Keratinocyte (primary cell): ENCODE measurements at regions not wholly inside any gene's neighbourhood (a gene's known extent, or its start where the extent isn't known, plus 50 kb on each side); places are given as distances from the start of the nearest gene placed in this dataset.
"Not testable (repeated sequence)": the region's sequence is repeated elsewhere in the genome, so short reads cannot be mapped to it uniquely, and the experiment has no call there.

Experiments used
- DNase-seq: peaks from one replicate; pipeline ENCODE4 v3.0.0-alpha.2; 2011; ENCODE audit warnings: low read depth, missing footprints, low spot score
- FAIRE-seq: peaks from 2 replicates; lab custom pipeline; 2011; peaks lifted over from hg19 to GRCh38; lab: Jason Lieb, UNC
- H2AFZ ChIP-seq: 2 replicates; pipeline ENCODE4 v1.6.0; 2012; ENCODE audit warnings: low read length, control low read depth, inconsistent platforms; ENCODE audit not compliant: control insufficient read depth
- H3K27ac ChIP-seq: 2 replicates; pipeline ENCODE4 v1.5.1; 2011; ENCODE audit warnings: low read length; ENCODE audit not compliant: control insufficient read depth, insufficient read depth
- H3K27me3 ChIP-seq: 3 replicates; pipeline ENCODE4 v1.6.0; 2011; ENCODE audit warnings: low read length; ENCODE audit not compliant: control insufficient read depth, insufficient read depth; ENCODE audit errors: extremely low read depth
- H3K36me3 ChIP-seq, 2 experiments: 2 replicates in 1 of 2; 3 replicates in 1 of 2; pipeline ENCODE4 v1.5.1; 2011; ENCODE audit warnings: low read length in 2 of 2, mild to moderate bottlenecking in 1 of 2; ENCODE audit not compliant: control insufficient read depth in 2 of 2, insufficient read depth in 2 of 2; ENCODE audit errors: extremely low read depth in 1 of 2
- H3K4me1 ChIP-seq: 3 replicates; pipeline ENCODE4 v1.5.1; 2011; ENCODE audit warnings: low read length; ENCODE audit not compliant: control insufficient read depth, insufficient read depth; ENCODE audit errors: extremely low read depth
- H3K4me2 ChIP-seq: 3 replicates; pipeline ENCODE4 v1.6.0; 2011; ENCODE audit warnings: low read depth, low read length; ENCODE audit not compliant: control insufficient read depth, insufficient read depth; ENCODE audit errors: extremely low read depth
- H3K4me3 ChIP-seq, 3 experiments: fragments of 200-600 bp in 1 of 3; sonication (generic) in 1 of 3; 2 replicates in 2 of 3; 3 replicates in 1 of 3; pipeline ENCODE4 v1.5.1; 2011 to 2016; ENCODE audit warnings: low read length in 3 of 3, mild to moderate bottlenecking in 3 of 3, control low read depth in 2 of 3, inconsistent platforms in 1 of 3, low read depth in 1 of 3, mixed read lengths in 1 of 3, mixed run types in 1 of 3, moderate library complexity in 1 of 3; ENCODE audit not compliant: control insufficient read depth in 2 of 3, insufficient read depth in 2 of 3; ENCODE audit errors: extremely low read depth in 1 of 3
- H3K79me2 ChIP-seq: 2 replicates; pipeline ENCODE4 v1.6.0; 2012; ENCODE audit warnings: low read length; ENCODE audit not compliant: control insufficient read depth, insufficient read depth
- H3K9ac ChIP-seq: 3 replicates; pipeline ENCODE4 v1.6.0; 2011; ENCODE audit warnings: low read length; ENCODE audit not compliant: control insufficient read depth, insufficient read depth; ENCODE audit errors: extremely low read depth
- H3K9me1 ChIP-seq: 3 replicates; pipeline ENCODE4 v1.6.0; 2011; ENCODE audit warnings: low read length; ENCODE audit not compliant: control insufficient read depth, insufficient read depth; ENCODE audit errors: extremely low read depth
- H3K9me3 ChIP-seq: 2 replicates; pipeline ENCODE4 v1.5.1; 2012; ENCODE audit warnings: low read depth, low read length; ENCODE audit not compliant: control insufficient read depth
- H4K20me1 ChIP-seq: 3 replicates; pipeline ENCODE4 v1.6.0; 2011; ENCODE audit warnings: low read length; ENCODE audit not compliant: control insufficient read depth, insufficient read depth; ENCODE audit errors: extremely low read depth
- CTCF ChIP-seq, 3 experiments: IDR thresholded peaks in 1 of 3; conservative IDR thresholded peaks in 1 of 3; optimal IDR thresholded peaks in 1 of 3; 2 replicates in 2 of 3; 3 replicates in 1 of 3; pipeline versions ENCODE3 to v1.5.1; 2011; ENCODE audit warnings: low read length in 3 of 3, mild to moderate bottlenecking in 3 of 3, moderate library complexity in 2 of 3, control low read depth in 1 of 3, inconsistent platforms in 1 of 3; ENCODE audit not compliant: insufficient read depth in 2 of 3; ENCODE audit errors: extremely low read depth in 1 of 3
- EZH2 ChIP-seq: IDR thresholded peaks from one replicate; pipeline ENCODE4 v1.6.1; 2012; ENCODE audit warnings: inconsistent platforms, mild to moderate bottlenecking, low read length, moderate library complexity
- dilution Hi-C: fragments of 300-500 bp; cut with MboI; formaldehyde crosslinking; loops from one replicate; pipeline ENCODE4 v1.7.0; 2020; ENCODE audit warnings: low sequenced_read_pairs; ENCODE audit not compliant: extremely low pct_ligation_motif_present

GRCh38 chr9:99663856-99664255 is 157.8 kb upstream of the NR4A3 start:
- Histone ChIP-seq H4K20me1 (no peaks in the 10 kb centered on the region), H3K9me3 (no peaks in the 10 kb centered on the region), H3K4me2 (no peak overlapping the region), H3K36me3 (no peaks in the 10 kb centered on the region), H3K79me2 (no peaks in the 10 kb centered on the region), H3K9me1 (no peaks in the 10 kb centered on the region), H3K27ac (no peak overlapping the region), H3K9ac (no peak overlapping the region), H3K4me1 (no peaks in the 10 kb centered on the region), H2AFZ (no peak overlapping the region), H3K4me3 (no peak overlapping the region), H3K27me3 (no peaks in the 10 kb centered on the region)
- no peak for DNase-seq
- dilution Hi-C loops: no loop called here
- TF ChIP-seq EZH2 (no peak), CTCF (optimal IDR thresholded peaks at IDR 0.05 in 1 of 3, IDR thresholded peaks at IDR 0.05 in 1 of 3, conservative IDR thresholded peaks at IDR 0.05 in 1 of 3; ENCODE audit: extremely low read depth in 1 of 3, insufficient read depth in 2 of 3, low read length in 3 of 3) (no peak)
- no peak for FAIRE-seq

- H3K4me1 ChIP-seq: no peaks in the 10 kb centered on the region
- H3K36me3 ChIP-seq: no peaks in the 10 kb centered on the region
- dilution Hi-C loops: no loop called here
- H3K27ac ChIP-seq: no peak overlapping the region
- no peak overlapping the region for H3K4me3 ChIP-seq
- H3K79me2 ChIP-seq: no peaks in the 10 kb centered on the region
- TF ChIP-seq EZH2 (no peak), CTCF (optimal IDR thresholded peaks at IDR 0.05 in 1 of 3, IDR thresholded peaks at IDR 0.05 in 1 of 3, conservative IDR thresholded peaks at IDR 0.05 in 1 of 3; ENCODE audit: extremely low read depth in 1 of 3, insufficient read depth in 2 of 3, low read length in 3 of 3) (no peak)
- FAIRE-seq (no peak), DNase-seq (no peak)
- H3K9me1 ChIP-seq: no peaks in the 10 kb centered on the region
- H4K20me1 ChIP-seq: no peaks in the 10 kb centered on the region
- no peaks in the 10 kb centered on the region for H3K9me3 ChIP-seq
- H3K4me2 ChIP-seq: no peak overlapping the region
- H2AFZ ChIP-seq: no peak overlapping the region
- no peak overlapping the region for H3K9ac ChIP-seq
- H3K27me3 ChIP-seq: no peaks in the 10 kb centered on the region
Observed at GRCh38 chr9:99666571-99666970, 155.1 kb upstream of the NR4A3 start.

GRCh38 chr9:99670886-99671285 is 150.8 kb upstream of the NR4A3 start:
- H3K4me1 ChIP-seq, H3K27ac ChIP-seq, H3K4me2 ChIP-seq, H3K27me3 ChIP-seq, H2AFZ ChIP-seq, dilution Hi-C loops, H3K9me3 ChIP-seq, H3K9ac ChIP-seq, H3K36me3 ChIP-seq, DNase-seq, H3K9me1 ChIP-seq, FAIRE-seq, H3K79me2 ChIP-seq, H4K20me1 ChIP-seq, H3K4me3 ChIP-seq: not testable (repeated sequence)
